Endodermal cell (in vitro differentiated cells): ENCODE measurements at regions not wholly inside any gene's neighbourhood (a gene's known extent, or its start where the extent isn't known, plus 50 kb on each side); places are given as distances from the start of the nearest gene placed in this dataset.

Experiments
- DNase-seq: peaks from one replicate; pipeline ENCODE4 v3.0.0-alpha.2; 2017
- H3K27ac ChIP-seq: 2 replicates; pipeline ENCODE4 v1.5.1; 2013; ENCODE audit warnings: mild to moderate bottlenecking, low read depth, low read length, moderate library complexity
- H3K27me3 ChIP-seq: 2 replicates; pipeline ENCODE4 v1.6.1; 2013; ENCODE audit warnings: mild to moderate bottlenecking, low read length, moderate library complexity; ENCODE audit not compliant: insufficient read depth, control insufficient read depth, poor library complexity, severe bottlenecking
- H3K36me3 ChIP-seq: 2 replicates; pipeline ENCODE4 v1.7.0; 2013; ENCODE audit warnings: mild to moderate bottlenecking, low read length, moderate library complexity; ENCODE audit not compliant: control insufficient read depth, insufficient read depth
- H3K4me1 ChIP-seq: one replicate; pipeline ENCODE4 v1.7.0; 2013; ENCODE audit warnings: low read length; ENCODE audit not compliant: control insufficient read depth, insufficient read depth
- H3K4me3 ChIP-seq: 2 replicates; pipeline ENCODE4 v1.5.1; 2013; ENCODE audit warnings: mild to moderate bottlenecking, low read length, moderate library complexity
- H3K9ac ChIP-seq: 2 replicates; pipeline ENCODE4 v1.6.1; 2013; ENCODE audit warnings: mild to moderate bottlenecking, low read length, moderate library complexity; ENCODE audit not compliant: poor library complexity, severe bottlenecking; ENCODE audit errors: extremely low read depth
- H3K9me3 ChIP-seq: 2 replicates; pipeline ENCODE4 v1.6.1; 2013; ENCODE audit warnings: mild to moderate bottlenecking, low read length, moderate library complexity; ENCODE audit not compliant: control insufficient read depth
- H3K27ac Mint-ChIP-seq: 2 replicates; pipeline ENCODE4 v1.8.0; 2020; ENCODE audit warnings: mixed read lengths
- H3K27me3 Mint-ChIP-seq: 2 replicates; pipeline ENCODE4 v1.8.0; 2021; ENCODE audit warnings: mild to moderate bottlenecking, mixed read lengths; ENCODE audit not compliant: insufficient read depth
- H3K36me3 Mint-ChIP-seq: 2 replicates; pipeline ENCODE4 v1.8.0; 2020; ENCODE audit warnings: low read depth, mixed read lengths
- H3K4me1 Mint-ChIP-seq: 2 replicates; pipeline ENCODE4 v1.8.0; 2020; ENCODE audit warnings: mixed read lengths
- H3K4me3 Mint-ChIP-seq: 2 replicates; pipeline ENCODE4 v1.8.0; 2020; ENCODE audit warnings: mild to moderate bottlenecking, moderate library complexity, mixed read lengths
- H3K9me3 Mint-ChIP-seq: 2 replicates; pipeline ENCODE4 v1.8.0; 2020; ENCODE audit warnings: mild to moderate bottlenecking, mixed read lengths
- CTCF ChIP-seq: fragments of 200-600 bp; sonication (generic); conservative IDR thresholded peaks from 2 replicates; pipeline ENCODE4 v1.5.0; 2021; ENCODE audit warnings: antibody characterized with exemption, mild to moderate bottlenecking
- whole genome bisulfite sequencing, 2 experiments: methylation state at CpG; one replicate each; pipeline versions ENCODE4 v1.1.5 to v1.1.7; 2013; ENCODE audit warnings: missing lambda C conversion rate in 2 of 2, mixed read lengths in 1 of 2; ENCODE audit not compliant: insufficient coverage in 1 of 2, insufficient read length in 1 of 2; 5-methylcytosine and 5-hydroxymethylcytosine counted together

GRCh38 chr1:43042127-43042526 lies 83.5 kb upstream of the SLC2A1 start:
- H3K27me3 ChIP-seq: peaks cover 5% of the 10 kb centered on the region
- Mint-ChIP-seq H3K36me3 (no peaks in the 10 kb centered on the region), H3K4me1 (peaks cover 13% of the 10 kb centered on the region), H3K27ac (no peak overlapping the region), H3K27me3 (peaks cover 15% of the 10 kb centered on the region), H3K4me3 (no peak overlapping the region), H3K9me3 (no peaks in the 10 kb centered on the region)
- no peaks in the 10 kb centered on the region for H3K4me1 ChIP-seq
- H3K4me3 ChIP-seq: no peak overlapping the region
- no peak overlapping the region for H3K27ac ChIP-seq
- DNase-seq: no peak
- H3K9ac ChIP-seq: no peak overlapping the region
- 89 to 92% methylated on average over 3 to 4 of the region's 4 CpGs for WGBS, 2 experiments
- TF ChIP-seq CTCF: no peak
- no peaks in the 10 kb centered on the region for H3K9me3 ChIP-seq
- no peaks in the 10 kb centered on the region for H3K36me3 ChIP-seq

- no peaks in the 10 kb centered on the region for H3K9me3 Mint-ChIP-seq
- H3K27ac Mint-ChIP-seq: no peak overlapping the region
- 95 to 100% methylated on average over 2 to 3 of the region's 3 CpGs for WGBS, 2 experiments
Observed at GRCh38 chr1:43041591-43041990, 82.9 kb upstream of the SLC2A1 start.

GRCh38 chr1:43039228-43040055 lies 80.8 kb upstream of the SLC2A1 start:
- H3K36me3 Mint-ChIP-seq: no peaks in the 10 kb centered on the region
- no peak overlapping the region for H3K9ac ChIP-seq
- H3K9me3 ChIP-seq: no peaks in the 10 kb centered on the region
- H3K4me3 ChIP-seq: no peak overlapping the region
- H3K27me3 ChIP-seq: no peaks in the 10 kb centered on the region
- no peak overlapping the region for H3K27ac ChIP-seq
- no peaks in the 10 kb centered on the region for H3K4me1 ChIP-seq
- H3K36me3 ChIP-seq: no peaks in the 10 kb centered on the region
- no peaks in the 10 kb centered on the region for H3K9me3 Mint-ChIP-seq
- no peaks in the 10 kb centered on the region for H3K27me3 Mint-ChIP-seq
- no peak overlapping the region for H3K4me3 Mint-ChIP-seq
- no peak for TF ChIP-seq CTCF
- DNase-seq: no peak
- H3K27ac Mint-ChIP-seq: no peak overlapping the region
- peaks cover 21% of the 10 kb centered on the region for H3K4me1 Mint-ChIP-seq
- 64 to 74% methylated on average over 8 to 12 of the region's 14 CpGs for WGBS, 2 experiments

More at GRCh38 chr1:43041591-43041990, 82.9 kb upstream of the SLC2A1 start:
- no peaks in the 10 kb centered on the region for H3K9me3 ChIP-seq
- peaks cover 13% of the 10 kb centered on the region for H3K27me3 Mint-ChIP-seq
- peaks cover 14% of the 10 kb centered on the region for H3K4me1 Mint-ChIP-seq
- H3K36me3 ChIP-seq: no peaks in the 10 kb centered on the region
- H3K27ac ChIP-seq: no peak overlapping the region
- no peak overlapping the region for H3K9ac ChIP-seq
- H3K4me3 ChIP-seq: no peak overlapping the region
- H3K36me3 Mint-ChIP-seq: no peaks in the 10 kb centered on the region
- peaks cover 2% of the 10 kb centered on the region for H3K27me3 ChIP-seq
- no peaks in the 10 kb centered on the region for H3K4me1 ChIP-seq
- no peak for DNase-seq
- H3K4me3 Mint-ChIP-seq: no peak overlapping the region
- no peak for TF ChIP-seq CTCF
